SHP77 (cell line): ENCODE measurements at regions not wholly inside any gene's neighbourhood (a gene's known extent, or its start where the extent isn't known, plus 50 kb on each side); places are given as distances from the start of the nearest gene placed in this dataset.
A peak's percentile ranks its signal among the peaks of the same experiment; 100 is the strongest.

ENCODE experiments used
- DNase-seq, 2 experiments: peaks; one replicate each; lab custom pipeline; 2025; lab: John Stamatoyannopoulos, UW

DNA sequence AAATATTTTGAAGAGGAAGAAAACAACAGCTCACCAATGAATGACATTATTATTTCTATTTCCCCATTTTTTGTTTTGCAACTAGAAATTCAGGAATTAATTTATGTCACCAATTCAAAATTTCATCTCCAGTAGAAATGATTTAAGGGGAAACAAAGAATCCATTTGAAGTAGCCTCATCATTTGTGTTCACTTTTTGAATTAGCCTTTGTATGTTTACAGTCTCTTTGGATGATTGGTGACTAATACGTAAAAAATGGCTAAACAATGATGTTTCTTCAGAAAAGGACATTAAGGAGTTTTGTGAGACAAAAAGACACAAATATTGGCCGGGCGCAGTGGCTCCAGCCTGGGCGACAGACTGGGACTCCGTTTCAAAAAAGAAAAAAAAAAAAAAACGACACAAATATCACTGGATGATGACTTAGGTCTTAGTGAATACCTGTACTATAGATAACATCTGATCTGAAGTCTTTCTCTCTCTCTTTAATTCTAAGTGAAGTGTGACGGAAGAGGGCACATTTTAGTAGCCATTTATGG lies 313.2 kb downstream of the PIK3C3 start:
- DNase-seq, result no peak

DNA sequence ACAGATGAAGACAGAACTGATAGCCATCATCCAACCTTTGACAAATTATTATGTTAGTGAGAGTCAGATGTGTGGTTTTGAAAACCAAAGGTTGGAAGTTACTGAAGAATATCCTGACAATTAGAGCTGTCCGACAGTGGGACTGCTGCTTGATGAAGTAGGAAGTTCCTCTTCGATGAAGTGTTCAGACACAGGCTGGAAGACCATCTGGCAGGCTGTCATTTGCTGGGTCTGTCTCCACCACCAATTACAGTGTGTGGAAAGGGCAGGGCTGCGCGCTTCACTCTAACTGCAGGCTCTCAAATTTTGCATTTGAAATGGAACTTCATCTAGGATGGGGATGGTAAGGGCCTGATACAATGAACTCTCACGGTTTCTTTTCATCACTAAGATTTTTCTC lies 313.8 kb downstream of the PIK3C3 start:
- DNase-seq, result no peak

DNA sequence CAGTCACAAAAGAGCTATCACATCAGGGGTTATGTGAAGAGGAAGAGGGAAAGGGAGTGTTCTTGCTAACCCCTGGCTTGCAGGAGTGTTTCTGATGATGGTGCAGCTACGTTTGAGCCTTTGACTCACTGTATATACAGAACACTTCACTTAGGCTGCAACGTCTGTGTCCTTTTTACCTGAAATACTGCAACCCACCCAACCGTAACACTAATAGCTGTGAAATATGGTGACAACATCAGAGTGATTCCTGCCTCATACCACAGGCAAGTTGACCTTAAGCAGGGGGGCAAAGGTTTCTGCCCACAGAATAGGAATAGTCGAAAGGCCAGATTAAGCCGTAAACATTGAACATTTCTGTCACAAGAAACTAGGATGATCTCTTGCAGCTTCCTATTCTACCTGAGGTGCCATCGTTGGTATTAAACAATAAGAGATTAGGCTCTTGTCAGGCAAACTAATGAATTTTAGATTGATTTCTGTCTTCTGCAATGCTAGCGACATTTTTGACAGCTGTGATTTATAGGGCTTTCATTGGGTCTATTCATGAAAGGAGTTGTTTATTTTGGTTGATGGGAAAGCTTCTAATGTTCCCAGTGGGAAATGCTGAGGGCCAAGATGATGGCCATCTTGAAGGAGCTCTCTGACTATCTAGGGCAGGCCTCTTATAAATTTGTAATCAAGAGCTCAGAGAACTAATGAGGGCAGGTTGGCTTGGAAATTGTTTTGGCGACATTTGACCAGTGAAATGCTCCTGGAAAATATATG lies 316.8 kb downstream of the PIK3C3 start:
- DNase-seq, result no peak

DNA sequence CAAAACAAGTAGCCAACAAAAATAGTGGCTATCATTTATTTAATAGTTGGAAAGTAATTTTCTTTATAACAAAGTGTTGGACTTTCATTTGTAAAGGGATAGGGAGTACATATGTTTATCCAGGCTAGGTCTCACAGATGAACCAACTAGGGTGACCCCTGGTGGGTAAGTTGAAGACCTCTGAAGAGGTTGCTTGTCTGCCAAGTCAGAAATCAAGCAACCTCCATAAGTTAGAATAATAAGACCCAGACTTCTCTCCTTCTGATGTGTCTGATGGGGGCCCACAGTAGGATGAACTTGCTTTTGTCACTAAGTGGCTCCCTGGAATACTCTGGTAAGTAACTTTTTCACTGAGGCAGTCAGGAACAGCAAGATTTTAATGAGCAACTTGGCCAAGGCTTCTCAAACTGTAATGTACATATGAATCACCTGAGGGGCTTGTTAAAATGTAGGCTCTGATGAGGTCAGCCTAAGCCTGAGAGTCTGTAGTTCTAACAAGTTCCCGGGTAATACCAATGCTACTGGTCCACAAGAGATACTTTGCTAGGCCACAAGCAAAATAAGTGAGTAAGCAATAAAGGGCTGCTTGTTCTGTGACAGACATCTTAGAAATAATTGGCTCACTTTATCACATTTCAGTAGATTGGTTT lies 319.6 kb downstream of the PIK3C3 start:
- DNase-seq, result peak in 1 of 2 experiments; percentile 5

DNA sequence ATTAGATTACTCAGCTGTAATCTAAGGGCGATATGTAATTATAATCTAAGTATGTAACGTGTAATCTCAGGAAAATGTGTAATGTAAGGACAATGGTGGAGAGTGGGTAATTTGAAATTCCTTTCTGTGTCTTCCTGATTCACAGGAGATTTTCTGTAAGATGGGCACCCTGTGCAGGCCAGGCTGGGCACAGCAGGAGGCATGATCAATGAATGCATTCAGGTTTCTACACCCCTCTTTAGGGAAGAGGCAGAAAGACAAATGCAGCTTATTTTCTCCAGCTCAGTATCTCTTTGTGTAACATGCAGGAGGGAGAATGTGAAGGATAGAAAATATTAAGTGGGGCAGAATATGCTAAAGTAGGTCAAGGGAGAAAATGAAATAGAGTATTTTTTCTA lies 320.1 kb downstream of the PIK3C3 start:
- no peak for DNase-seq

DNA sequence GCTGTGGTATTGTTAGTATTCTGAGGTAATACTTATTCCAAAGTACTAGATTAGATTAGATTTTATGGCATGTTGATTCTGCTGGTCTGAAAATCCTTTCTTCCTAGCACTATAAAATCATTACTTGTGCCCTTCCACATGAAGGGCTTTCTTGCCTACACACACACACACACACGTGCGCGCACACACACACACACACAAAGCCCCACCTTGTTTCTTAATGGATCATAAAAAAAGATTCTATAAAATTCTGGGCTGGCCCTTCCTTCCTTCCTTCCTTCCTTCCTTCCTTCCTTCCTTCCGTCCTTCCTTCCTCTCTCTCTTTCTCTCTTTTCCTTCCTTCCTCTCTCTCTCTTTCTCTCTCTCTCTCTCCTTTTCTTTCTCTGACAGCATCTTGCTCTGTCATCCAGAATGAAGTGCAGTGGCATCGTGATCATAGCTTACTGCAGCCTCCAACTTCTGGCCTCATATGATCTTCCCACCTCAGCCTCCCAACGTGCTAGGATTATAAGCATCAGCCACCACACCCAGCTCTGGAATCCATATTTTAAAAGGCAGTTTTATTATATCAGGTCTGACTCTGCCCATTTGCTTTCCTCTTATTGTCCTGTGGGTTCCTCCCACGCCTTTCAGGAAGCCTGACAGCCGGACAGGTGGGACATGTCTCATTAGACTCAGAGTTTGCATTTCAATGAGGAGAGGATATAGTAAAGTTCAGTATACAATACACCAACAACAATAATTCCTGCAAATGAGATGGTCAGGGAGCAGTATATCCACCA lies 321.1 kb downstream of the PIK3C3 start:
- no peak for DNase-seq

DNA sequence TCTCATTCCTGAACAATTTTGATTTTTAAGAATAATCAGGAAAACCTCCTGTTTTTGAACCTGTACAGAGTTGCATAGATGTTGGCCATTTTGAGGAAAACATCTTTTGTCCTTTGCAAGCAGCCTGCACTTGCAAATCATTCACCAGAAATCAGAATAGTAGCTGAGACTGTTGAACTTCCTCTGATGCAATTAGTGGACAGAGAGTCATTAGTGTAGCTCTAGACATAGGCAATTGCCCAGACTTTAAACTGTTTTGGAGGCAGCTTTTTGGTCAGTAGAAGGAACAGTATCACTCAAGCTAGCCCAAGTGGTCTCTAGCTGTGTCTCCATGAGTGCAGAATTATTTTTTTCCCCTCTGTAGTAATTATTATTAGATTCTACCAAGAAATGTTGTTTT lies 326.1 kb downstream of the PIK3C3 start:
- DNase-seq, result no peak

DNA sequence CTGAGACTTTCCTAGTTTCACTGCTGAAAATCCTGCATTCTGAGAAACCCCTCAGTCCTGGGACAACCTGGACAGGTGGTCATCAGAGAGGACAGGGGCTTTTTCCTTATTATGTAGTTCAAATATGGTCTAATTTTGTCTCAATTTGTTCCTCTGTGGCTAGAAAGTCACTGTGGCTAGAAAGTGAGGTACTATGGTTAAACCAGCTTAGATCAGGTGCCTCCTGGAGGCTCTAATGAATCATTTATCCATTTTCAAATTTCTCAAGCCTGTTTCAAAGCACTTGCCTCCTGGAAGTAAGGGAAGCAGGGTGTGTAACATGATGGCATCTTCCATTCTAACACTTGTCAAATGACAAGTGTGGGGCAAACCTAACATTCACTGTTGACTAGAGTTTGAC lies 326.8 kb downstream of the PIK3C3 start:
- DNase-seq, result no peak

DNA sequence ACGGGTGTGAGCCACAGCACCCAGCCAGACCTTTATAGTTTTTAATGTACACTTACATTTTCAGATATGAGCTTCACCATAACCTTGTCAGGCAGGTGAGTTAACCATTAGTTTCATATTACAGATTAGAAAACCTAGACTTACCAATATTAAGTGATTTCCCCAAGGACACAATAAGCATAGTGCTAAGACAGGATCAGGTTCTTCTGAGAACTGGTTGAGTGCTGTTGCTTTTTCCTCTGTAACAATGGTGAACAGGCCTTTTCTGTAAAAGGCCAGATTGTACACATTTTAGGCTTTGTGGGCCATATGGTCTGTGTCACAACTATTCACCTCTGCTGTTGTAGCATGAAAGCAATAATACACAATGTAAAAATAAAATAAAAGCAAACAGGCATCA lies 332.0 kb downstream of the PIK3C3 start:
- no peak for DNase-seq

DNA sequence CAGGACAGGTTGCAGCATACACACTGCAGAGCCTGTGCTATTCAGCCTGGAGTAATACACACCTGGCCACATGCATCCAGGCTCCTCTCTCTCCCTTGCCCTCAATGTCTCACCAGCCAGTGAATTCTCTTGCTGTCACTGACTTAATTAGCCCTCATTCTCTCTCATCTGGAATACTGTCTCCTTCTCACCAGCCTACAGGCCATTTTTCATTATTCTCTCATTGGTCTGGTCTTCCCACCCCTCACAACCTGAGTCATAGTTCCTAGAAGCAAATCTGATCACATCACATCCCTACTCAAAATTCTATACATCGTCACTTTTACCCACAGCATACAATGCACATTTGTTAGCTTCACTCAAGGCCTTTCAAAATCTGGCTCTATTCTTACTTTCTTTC lies 333.1 kb downstream of the PIK3C3 start:
- DNase-seq, result no peak

DNA sequence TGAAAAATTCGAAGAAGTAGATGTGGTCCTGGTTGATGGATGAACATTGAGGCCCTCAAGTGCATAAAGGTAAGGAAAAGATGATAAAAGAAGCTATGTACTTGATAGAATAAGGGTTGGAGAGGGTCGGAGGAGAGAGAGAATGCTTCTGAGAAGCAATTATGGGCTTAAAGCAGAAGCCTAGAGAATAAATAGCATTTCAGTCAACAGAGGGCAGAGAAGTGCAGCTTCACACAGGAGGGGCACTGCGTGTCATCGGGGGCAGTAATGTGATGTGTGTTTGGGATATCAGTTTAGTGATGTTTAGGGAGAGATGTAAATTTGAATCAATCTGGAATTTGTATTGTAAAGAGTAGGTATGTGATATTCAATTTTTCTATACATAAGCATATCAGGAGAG lies 334.5 kb downstream of the PIK3C3 start:
- no peak for DNase-seq

DNA sequence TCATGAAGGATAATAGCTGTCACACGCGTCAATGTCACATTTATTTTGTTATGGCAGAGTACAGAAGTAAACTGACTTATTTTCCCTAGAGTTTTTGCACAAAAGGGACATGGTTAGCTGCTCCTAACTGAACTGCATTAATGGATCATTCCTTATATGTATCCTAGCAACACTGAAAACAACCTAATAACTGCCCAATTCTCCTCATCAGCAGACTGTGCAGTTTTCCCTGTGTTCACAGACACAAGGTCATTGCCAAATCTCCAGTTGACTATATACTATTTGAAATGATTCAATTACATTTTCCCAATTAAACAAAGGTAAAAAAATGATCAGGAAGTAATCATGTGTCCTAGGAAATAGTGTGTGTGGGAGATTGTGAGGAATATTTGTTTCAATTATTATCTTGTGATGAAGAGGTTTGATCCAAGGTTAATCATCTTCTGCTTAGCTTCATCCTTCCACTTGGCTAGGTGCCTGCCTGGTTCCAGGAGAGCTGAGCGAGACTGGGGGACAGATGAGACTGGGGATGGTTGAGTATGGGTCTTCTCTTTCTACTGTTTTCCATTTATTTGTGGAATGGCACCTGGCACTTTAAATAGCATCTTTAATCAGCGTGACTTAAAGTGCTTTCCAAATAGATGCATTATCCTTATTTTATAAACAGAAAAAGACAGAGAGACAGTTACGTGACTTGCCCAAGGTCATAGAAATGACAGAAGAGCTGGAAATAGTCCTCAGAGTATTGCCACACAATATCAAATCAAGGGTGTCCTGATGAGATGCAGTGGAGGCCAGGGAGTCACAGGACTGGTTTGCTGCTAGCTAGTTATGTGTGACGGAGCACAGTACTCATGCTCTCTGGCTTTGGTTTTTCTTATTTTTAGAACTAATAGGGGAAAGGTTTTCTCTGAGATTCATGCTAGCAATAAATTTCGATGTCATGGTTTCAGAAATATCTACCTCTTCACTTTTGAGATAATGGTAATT lies 335.6 kb downstream of the PIK3C3 start:
- DNase-seq, result no peak

DNA sequence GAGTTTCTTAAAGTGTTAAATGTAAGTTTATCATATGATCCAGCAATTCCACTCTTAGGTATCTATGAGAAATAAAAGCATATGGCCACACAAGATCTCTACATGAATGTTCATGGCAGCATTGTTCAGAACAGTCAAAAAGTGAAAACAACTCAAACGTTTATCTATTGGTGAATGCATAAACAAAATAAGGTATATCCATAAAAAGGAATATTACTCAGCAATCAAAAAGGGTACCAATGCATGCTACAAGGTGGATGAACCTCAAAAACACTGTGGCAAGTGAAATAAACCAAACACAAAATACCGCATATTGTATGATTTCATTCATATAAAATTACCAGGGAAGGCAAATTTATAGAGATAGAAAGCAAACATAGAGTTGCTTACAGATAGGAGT lies 337.6 kb downstream of the PIK3C3 start:
- no peak for DNase-seq

DNA sequence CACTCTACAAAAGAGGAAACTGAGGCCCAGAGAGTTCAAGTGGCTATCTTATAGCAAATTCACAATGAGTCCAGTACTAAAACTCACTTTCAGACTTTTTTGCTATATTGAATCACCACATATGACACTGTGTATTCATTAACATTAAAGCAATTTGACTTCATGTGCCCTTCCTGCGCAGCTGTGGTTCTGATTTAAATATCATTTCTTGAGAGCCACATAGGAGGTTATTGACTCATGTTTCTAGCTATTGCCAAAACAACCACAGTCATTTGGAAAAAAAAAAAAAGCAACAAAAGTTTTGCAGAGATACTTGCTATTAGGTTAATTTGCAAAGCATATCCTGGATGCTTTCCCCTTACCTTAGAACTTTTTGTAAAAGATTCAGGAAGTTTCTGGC lies 341.2 kb downstream of the PIK3C3 start:
- no peak for DNase-seq

DNA sequence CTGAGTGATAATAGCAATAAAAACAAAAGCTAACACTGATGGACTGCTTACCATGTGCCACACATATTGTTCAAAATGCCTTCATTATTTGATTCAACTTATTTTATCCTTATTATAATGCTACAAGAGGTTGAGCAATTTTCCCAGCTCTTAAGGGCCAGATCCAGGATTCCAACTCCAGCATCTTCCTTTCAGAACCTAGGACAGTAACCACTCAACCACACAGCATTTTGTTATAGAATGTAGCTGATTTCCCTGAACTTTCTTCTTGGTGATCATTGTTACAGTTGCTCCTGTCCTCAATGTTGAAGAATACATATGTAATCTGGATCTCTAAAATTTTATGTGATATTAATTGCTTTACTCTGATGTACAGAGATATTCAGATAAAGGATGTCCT lies 341.7 kb downstream of the PIK3C3 start:
- no peak for DNase-seq

DNA sequence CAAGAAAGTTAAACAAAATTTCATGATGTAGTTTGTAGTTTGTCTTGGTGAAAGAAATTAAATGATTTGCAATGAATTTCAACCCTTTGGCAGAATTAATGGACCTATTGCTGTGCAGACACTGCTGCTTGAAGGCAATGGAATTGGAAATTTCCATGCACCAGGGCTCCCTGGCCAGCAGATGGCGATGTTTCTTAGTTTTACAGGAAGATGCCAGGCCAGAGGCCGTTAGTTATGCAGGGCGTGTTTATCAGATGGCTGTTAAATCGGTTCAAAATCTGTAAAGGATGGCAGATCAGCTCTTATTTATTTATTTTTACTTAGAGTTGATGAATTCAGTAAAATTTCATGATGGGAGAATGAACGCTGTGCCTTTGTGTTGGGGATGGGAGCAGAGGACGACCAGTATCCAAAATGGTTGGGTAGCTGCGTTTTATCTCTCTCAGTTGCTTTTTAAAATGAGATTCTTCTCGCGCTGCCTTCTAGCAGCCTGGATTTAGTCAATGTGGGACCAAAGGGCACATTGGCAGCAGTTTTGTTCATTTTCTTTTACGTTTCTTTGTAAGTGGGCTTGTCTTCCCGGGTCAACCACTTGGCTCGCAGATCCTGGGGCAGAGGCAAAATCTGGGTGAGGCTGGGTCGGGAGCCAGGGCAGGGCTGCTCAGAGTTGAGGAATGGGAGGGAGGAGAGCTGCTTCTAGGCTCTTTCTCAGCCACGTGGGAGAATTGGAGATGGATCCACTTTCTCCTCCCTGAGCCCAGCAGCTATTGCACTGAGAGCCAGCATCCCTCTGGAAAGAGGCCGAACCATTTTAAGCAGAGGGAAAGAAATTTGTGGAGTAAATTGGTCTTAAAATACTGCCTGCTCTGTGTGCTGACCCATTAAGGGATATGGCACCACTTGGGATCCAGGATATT lies 344.0 kb downstream of the PIK3C3 start:
- DNase-seq, result peak; percentile 75 to 78

DNA sequence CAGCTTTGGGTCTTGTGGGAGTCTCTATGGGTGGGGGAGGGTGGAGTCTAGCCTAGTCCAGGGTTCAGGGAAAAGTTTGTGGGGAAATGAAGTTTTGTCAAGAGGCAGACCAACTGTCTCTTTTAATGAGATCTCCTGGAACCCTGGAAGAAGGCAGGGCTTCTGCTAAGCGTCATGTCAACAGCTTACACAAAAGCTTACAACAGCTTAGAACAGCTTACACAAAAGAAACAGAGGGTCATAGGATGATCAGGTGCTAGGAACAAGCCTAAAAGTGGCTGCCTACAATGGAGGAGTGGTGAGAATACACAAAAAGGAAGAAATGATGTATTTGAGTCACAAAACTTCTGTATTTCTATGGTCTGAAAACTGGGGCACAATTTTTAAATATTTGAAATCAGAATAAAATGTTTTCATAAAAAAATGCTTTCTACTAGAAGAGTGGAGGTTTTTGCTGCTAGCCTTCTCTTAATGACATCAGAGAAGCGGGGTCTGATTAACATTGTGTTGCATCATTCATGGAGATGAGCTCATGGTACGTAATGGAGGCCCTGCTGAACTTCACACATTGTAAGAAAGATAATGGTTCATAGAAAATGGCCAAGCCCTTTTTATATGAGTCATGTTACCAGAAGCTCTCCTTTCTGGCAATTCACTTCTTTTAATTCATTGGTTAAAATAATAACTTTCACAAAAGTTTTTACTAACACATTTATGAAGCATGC lies 351.0 kb downstream of the PIK3C3 start:
- DNase-seq, result no peak

DNA sequence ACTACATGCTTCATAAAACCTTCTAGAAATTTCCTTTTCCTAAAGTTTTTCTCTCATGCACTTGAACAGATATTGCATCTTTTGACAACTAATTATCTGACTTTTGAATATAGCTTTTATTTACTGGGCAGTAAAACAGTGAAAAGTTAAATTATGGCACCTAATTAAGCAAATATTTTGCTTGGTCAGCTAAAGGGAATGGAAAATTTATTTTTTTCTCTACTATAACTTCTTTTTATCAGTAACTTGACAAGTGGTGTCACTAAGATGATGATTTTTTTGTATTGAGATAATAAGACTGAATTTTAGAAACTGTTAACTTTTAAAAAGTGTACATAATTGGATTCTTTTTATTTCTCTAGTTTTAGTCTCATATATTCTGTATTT lies 351.6 kb downstream of the PIK3C3 start:
- no peak for DNase-seq

DNA sequence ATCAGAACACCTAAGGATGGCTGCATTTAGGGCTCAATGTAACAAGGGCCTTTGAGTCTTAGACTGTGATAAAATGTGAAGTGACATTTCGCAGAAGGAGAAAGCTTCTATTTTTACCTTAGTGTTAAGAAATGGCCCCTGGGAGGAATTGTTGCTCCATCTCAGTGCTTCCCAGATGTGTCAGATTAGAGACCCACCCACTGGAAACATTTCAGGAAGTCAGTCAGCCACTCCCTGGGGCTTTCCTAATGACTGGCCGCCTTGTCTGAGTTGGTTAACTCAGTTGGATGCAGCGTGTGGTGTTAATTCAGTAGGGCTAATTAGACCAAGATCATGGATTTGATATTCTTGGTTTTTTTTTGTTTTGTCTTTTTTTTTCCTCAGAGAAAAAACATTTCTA lies 355.9 kb downstream of the PIK3C3 start:
- DNase-seq, result no peak

DNA sequence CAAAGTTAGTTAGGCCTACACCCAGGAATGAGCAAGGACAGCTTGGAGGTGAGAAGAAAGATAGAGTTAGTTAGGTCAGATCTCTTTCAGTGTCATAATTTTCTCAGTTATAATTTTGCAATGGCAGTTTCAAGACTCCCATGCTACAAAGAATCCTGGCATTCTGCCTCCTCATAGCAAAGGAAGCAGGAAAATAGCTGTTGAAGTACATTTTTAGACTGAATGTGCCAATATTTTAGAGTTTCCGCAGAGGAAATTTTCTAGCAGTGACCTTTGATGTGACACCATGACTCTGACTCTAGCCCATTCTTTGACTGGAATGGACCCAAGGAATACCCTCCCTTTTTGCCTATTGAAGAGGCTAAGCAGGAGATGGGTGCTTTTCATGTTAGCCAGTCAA lies 371.7 kb downstream of the PIK3C3 start:
- no peak for DNase-seq
